ENCODE measurements at regions not wholly inside any gene's neighbourhood (a gene's known extent, or its start where the extent isn't known, plus 50 kb on each side); places are given as distances from the start of the nearest gene placed in this dataset.

- DNase-seq = no peak
- TF ChIP-seq POLR2A (IDR thresholded peaks at IDR 0.05; ENCODE audit: low read length) = no peak
- no peak for TF ChIP-seq GATA1 (IDR thresholded peaks at IDR 0.05; ENCODE audit: low read depth, low read length)
Measured at GRCh38 chr5:166329149-166329800, 1962.2 kb upstream of the WWC1 start.

GRCh38 chr5:166330036-166330435 lies 1961.4 kb upstream of the WWC1 start:
- no peak for TF ChIP-seq GATA1 (IDR thresholded peaks at IDR 0.05; ENCODE audit: low read depth, low read length)
- TF ChIP-seq POLR2A (IDR thresholded peaks at IDR 0.05; ENCODE audit: low read length) = no peak
- no peak for DNase-seq

- TF ChIP-seq GATA1 (IDR thresholded peaks at IDR 0.05; ENCODE audit: low read depth, low read length) (no peak), POLR2A (IDR thresholded peaks at IDR 0.05; ENCODE audit: low read length) (no peak)
- DNase-seq = no peak
Measured at GRCh38 chr5:166331521-166331920, 1959.9 kb upstream of the WWC1 start.

- DNase-seq = no peak
- TF ChIP-seq GATA1 (IDR thresholded peaks at IDR 0.05; ENCODE audit: low read depth, low read length) (no peak), POLR2A (IDR thresholded peaks at IDR 0.05; ENCODE audit: low read length) (no peak)
Measured at GRCh38 chr5:166338801-166339200, 1952.6 kb upstream of the WWC1 start.

GRCh38 chr5:166340039-166340438 lies 1951.4 kb upstream of the WWC1 start:
- DNase-seq = no peak
- TF ChIP-seq GATA1 (IDR thresholded peaks at IDR 0.05; ENCODE audit: low read depth, low read length) (no peak), POLR2A (IDR thresholded peaks at IDR 0.05; ENCODE audit: low read length) (no peak)

- TF ChIP-seq POLR2A (IDR thresholded peaks at IDR 0.05; ENCODE audit: low read length) (no peak), GATA1 (IDR thresholded peaks at IDR 0.05; ENCODE audit: low read depth, low read length) (no peak)
- DNase-seq = no peak
Measured at GRCh38 chr5:166341740-166342337, 1949.6 kb upstream of the WWC1 start.

GRCh38 chr5:166342402-166342801 lies 1949.0 kb upstream of the WWC1 start:
- no peak for DNase-seq
- TF ChIP-seq GATA1 (IDR thresholded peaks at IDR 0.05; ENCODE audit: low read depth, low read length) (no peak), POLR2A (IDR thresholded peaks at IDR 0.05; ENCODE audit: low read length) (no peak)

- DNase-seq = no peak
- TF ChIP-seq POLR2A (IDR thresholded peaks at IDR 0.05; ENCODE audit: low read length) (no peak), GATA1 (IDR thresholded peaks at IDR 0.05; ENCODE audit: low read depth, low read length) (no peak)
Measured at GRCh38 chr5:166346726-166347374, 1944.6 kb upstream of the WWC1 start.

GRCh38 chr5:166349046-166349445 lies 1942.4 kb upstream of the WWC1 start:
- no peak for DNase-seq
- TF ChIP-seq POLR2A (IDR thresholded peaks at IDR 0.05; ENCODE audit: low read length) (no peak), GATA1 (IDR thresholded peaks at IDR 0.05; ENCODE audit: low read depth, low read length) (no peak)

- DNase-seq = no peak
- TF ChIP-seq GATA1 (IDR thresholded peaks at IDR 0.05; ENCODE audit: low read depth, low read length) (no peak), POLR2A (IDR thresholded peaks at IDR 0.05; ENCODE audit: low read length) (no peak)
Measured at GRCh38 chr5:166353580-166353979, 1937.9 kb upstream of the WWC1 start.

GRCh38 chr5:166354332-166354731 lies 1937.1 kb upstream of the WWC1 start:
- no peak for DNase-seq

GRCh38 chr5:166356096-166356495 lies 1935.3 kb upstream of the WWC1 start:
- no peak for DNase-seq

More at GRCh38 chr5:166354332-166354731, 1937.1 kb upstream of the WWC1 start:
- TF ChIP-seq GATA1 (IDR thresholded peaks at IDR 0.05; ENCODE audit: low read depth, low read length) = no peak
- TF ChIP-seq POLR2A (IDR thresholded peaks at IDR 0.05; ENCODE audit: low read length) = no peak

GRCh38 chr5:166358127-166358830 lies 1933.2 kb upstream of the WWC1 start:
- no peak for TF ChIP-seq GATA1 (IDR thresholded peaks at IDR 0.05; ENCODE audit: low read depth, low read length)
- no peak for TF ChIP-seq POLR2A (IDR thresholded peaks at IDR 0.05; ENCODE audit: low read length)
- no peak for DNase-seq

More at GRCh38 chr5:166356096-166356495, 1935.3 kb upstream of the WWC1 start:
- TF ChIP-seq POLR2A (IDR thresholded peaks at IDR 0.05; ENCODE audit: low read length) (no peak), GATA1 (IDR thresholded peaks at IDR 0.05; ENCODE audit: low read depth, low read length) (no peak)
